SK-N-SH (cell line): ENCODE measurements at regions not wholly inside any gene's neighbourhood (a gene's known extent, or its start where the extent isn't known, plus 50 kb on each side); places are given as distances from the start of the nearest gene placed in this dataset.

Experiments used
- CTCF ChIA-PET: fragments of 300-600, 350-600 bp; formaldehyde crosslinking; extraction: SDS; loops from one replicate; lab custom pipeline; 2021; lab: Yijun Ruan, JAX
- POLR2A ChIA-PET: fragments of 350-600 bp; sonication (Branson Sonifier 250); formaldehyde crosslinking; extraction: SDS; loops from one replicate; lab custom pipeline; 2020; ENCODE audit warnings: antibody characterized with exemption, inconsistent platforms; lab: Yijun Ruan, JAX
- DNase-seq: peaks from one replicate; pipeline ENCODE4 v3.0.0; 2012
- H2AFZ ChIP-seq: fragments of 200-600 bp; sonication (generic); 2 replicates; pipeline ENCODE4 v1.8.1; 2016; ENCODE audit warnings: antibody characterized with exemption, mild to moderate bottlenecking, low read depth
- H3F3A ChIP-seq: fragments of 200-600 bp; sonication (generic); replicated peaks from 2 replicates; pipeline ENCODE3; 2016; ENCODE audit warnings: antibody characterized with exemption, mild to moderate bottlenecking; ENCODE audit not compliant: insufficient read depth
- H3K27ac ChIP-seq, 2 experiments: fragments of 200-500 bp in 1 of 2; fragments of 200-600 bp in 1 of 2; sonication (Bioruptor generic) in 1 of 2; sonication (generic), shearing (Covaris generic) in 1 of 2; 2 replicates each; pipeline versions ENCODE4 v1.5.1 to v1.6.1; 2014 to 2016; ENCODE audit warnings: low read depth in 2 of 2, inconsistent platforms in 1 of 2, low read length in 1 of 2, mild to moderate bottlenecking in 1 of 2, mixed read lengths in 1 of 2
- H3K27me3 ChIP-seq: fragments of 200-600 bp; sonication (generic), shearing (Covaris generic); 2 replicates; pipeline ENCODE4 v1.6.1; 2016; ENCODE audit warnings: mixed run types; ENCODE audit not compliant: insufficient read depth
- H3K36me3 ChIP-seq, 2 experiments: fragments of 200-500 bp in 1 of 2; fragments of 200-600 bp in 1 of 2; sonication (Bioruptor generic) in 1 of 2; sonication (generic) in 1 of 2; replicated peaks in 1 of 2; 2 replicates each; pipeline versions ENCODE3 to v1.5.1; 2014 to 2016; ENCODE audit warnings: low read length in 1 of 2, mild to moderate bottlenecking in 1 of 2; ENCODE audit not compliant: insufficient read depth in 2 of 2, control insufficient read depth in 1 of 2
- H3K4me1 ChIP-seq, 2 experiments: fragments of 200-500 bp in 1 of 2; fragments of 200-600 bp in 1 of 2; sonication (Bioruptor generic) in 1 of 2; sonication (generic), shearing (Covaris generic) in 1 of 2; 2 replicates each; pipeline versions ENCODE4 v1.5.1 to v1.6.1; 2014 to 2016; ENCODE audit warnings: low read depth in 1 of 2, low read length in 1 of 2, mixed run types in 1 of 2; ENCODE audit not compliant: insufficient read depth in 2 of 2, control insufficient read depth in 1 of 2
- H3K4me2 ChIP-seq: fragments of 200-600 bp; sonication (generic), shearing (Covaris generic); 2 replicates; pipeline ENCODE4 v1.6.1; 2017; ENCODE audit warnings: mixed run types
- H3K4me3 ChIP-seq, 2 experiments: fragments of 200-500 bp in 1 of 2; fragments of 200-600 bp in 1 of 2; sonication (Bioruptor generic) in 1 of 2; sonication (generic), shearing (Covaris generic) in 1 of 2; 2 replicates each; pipeline versions ENCODE4 v1.5.1 to v1.8.1; 2014 to 2016; ENCODE audit warnings: low read depth in 2 of 2, inconsistent platforms in 1 of 2, low read length in 1 of 2, mild to moderate bottlenecking in 1 of 2, mixed read lengths in 1 of 2, moderate library complexity in 1 of 2
- H3K79me2 ChIP-seq: fragments of 200-600 bp; sonication (generic); 2 replicates; pipeline ENCODE4 v1.8.1; 2017; ENCODE audit warnings: mild to moderate bottlenecking; ENCODE audit not compliant: insufficient read depth
- H3K9ac ChIP-seq: fragments of 200-600 bp; sonication (generic); 2 replicates; pipeline ENCODE4 v1.6.1; 2017; ENCODE audit warnings: mixed run types
- H3K9me2 ChIP-seq: fragments of 200-600 bp; sonication (generic); 2 replicates; pipeline ENCODE4 v1.6.1; 2017; ENCODE audit warnings: mixed run types
- H3K9me3 ChIP-seq: fragments of 200-600 bp; sonication (generic); 2 replicates; pipeline ENCODE4 v1.6.1; 2017; ENCODE audit warnings: mixed run types, mild to moderate bottlenecking, moderate library complexity
- H4K20me1 ChIP-seq: fragments of 200-600 bp; sonication (generic); 2 replicates; pipeline ENCODE4 v1.6.1; 2017; ENCODE audit warnings: mild to moderate bottlenecking, mixed run types; ENCODE audit not compliant: insufficient read depth
- ELF1 ChIP-seq: IDR thresholded peaks from 2 replicates; pipeline ENCODE4 v1.4.0; 2012
- EZH2phosphoT487 ChIP-seq: fragments of 200-600 bp; sonication (generic); IDR thresholded peaks from 2 replicates; pipeline ENCODE4 v1.6.1; 2017; ENCODE audit warnings: low read depth, mixed run types, mild to moderate bottlenecking, antibody characterized with exemption, moderate library complexity, borderline replicate concordance
- FOSL2 ChIP-seq: IDR thresholded peaks from 2 replicates; pipeline ENCODE4 v1.4.0; 2012; ENCODE audit warnings: low read depth, mild to moderate bottlenecking, moderate library complexity, borderline replicate concordance
- FOXM1 ChIP-seq: IDR thresholded peaks from 2 replicates; pipeline ENCODE4 v1.4.0; 2012; ENCODE audit warnings: low read depth, mild to moderate bottlenecking
- GABPA ChIP-seq: IDR thresholded peaks from 2 replicates; pipeline ENCODE4 v1.4.0; 2012; ENCODE audit warnings: low read depth, mild to moderate bottlenecking
- GATA2 ChIP-seq: sonication (generic); formaldehyde crosslinking; IDR thresholded peaks from 2 replicates; pipeline ENCODE4 v1.5.0; 2020; ENCODE audit warnings: mild to moderate bottlenecking, missing genetic modification reagents
- MEF2A ChIP-seq: IDR thresholded peaks from 2 replicates; pipeline ENCODE4 v1.4.0; 2012; ENCODE audit warnings: low read depth, borderline replicate concordance
- MXI1 ChIP-seq: IDR thresholded peaks from 2 replicates; pipeline ENCODE4 v1.6.1; 2012; ENCODE audit warnings: mild to moderate bottlenecking, low read depth, low read length, improper control_type of control experiment
- NRF1 ChIP-seq: IDR thresholded peaks from 2 replicates; pipeline ENCODE4 v1.6.1; 2012; ENCODE audit warnings: low read depth, mild to moderate bottlenecking, low read length
- PBX3 ChIP-seq: IDR thresholded peaks from 2 replicates; pipeline ENCODE4; 2012
- RAD21 ChIP-seq: IDR thresholded peaks from 2 replicates; pipeline ENCODE4 v1.6.1; 2012; ENCODE audit warnings: mild to moderate bottlenecking, low read length
- RCOR1 ChIP-seq: fragments of 150-350 bp; IDR thresholded peaks from 2 replicates; pipeline ENCODE4 v1.6.1; 2017; ENCODE audit warnings: antibody characterized with exemption, low read length
- REST ChIP-seq: IDR thresholded peaks from 2 replicates; pipeline ENCODE4 v1.6.1; 2012; ENCODE audit warnings: mild to moderate bottlenecking, low read depth, low read length, moderate library complexity
- RXRA ChIP-seq: IDR thresholded peaks from 2 replicates; pipeline ENCODE4 v1.4.0; 2012; ENCODE audit warnings: low read depth, mild to moderate bottlenecking, borderline replicate concordance
- SIN3A ChIP-seq: IDR thresholded peaks from 2 replicates; pipeline ENCODE4 v1.6.1; 2012; ENCODE audit warnings: low read depth, mild to moderate bottlenecking, low read length, moderate library complexity, borderline replicate concordance
- SMC3 ChIP-seq: IDR thresholded peaks from 2 replicates; pipeline ENCODE4 v1.6.1; 2012; ENCODE audit warnings: low read depth, low read length, improper control_type of control experiment
- TEAD4 ChIP-seq: IDR thresholded peaks from 2 replicates; pipeline ENCODE4 v1.4.0; 2012; ENCODE audit warnings: mild to moderate bottlenecking, borderline replicate concordance; ENCODE audit not compliant: insufficient read depth
- USF2 ChIP-seq: fragments of 150-350 bp; IDR thresholded peaks from 2 replicates; pipeline ENCODE4 v1.6.1; 2017; ENCODE audit warnings: antibody characterized with exemption, low read length, low read depth, borderline replicate concordance
- YY1 ChIP-seq: IDR thresholded peaks from 2 replicates; pipeline ENCODE4 v1.4.0; 2012; ENCODE audit warnings: low read depth, mild to moderate bottlenecking
- WGBS: methylation state at CpG from one replicate; pipeline ENCODE4 v1.1.6; 2017; ENCODE audit warnings: low lambda C conversion rate; 5-methylcytosine and 5-hydroxymethylcytosine counted together

GRCh38 chr18:76188097-76188496 lies 306.9 kb downstream of the ZNF516 start:
- ChIA-PET CTCF (interaction anchor here (1.1 kb wide), 1 partner anchor 9 kb away, joined by 3 read pairs; no protein-coding TSS in a partner anchor), POLR2A (no interaction called here)
- Histone ChIP-seq H3K27me3 (no peaks in the 10 kb centered on the region), H3F3A (no peaks in the 10 kb centered on the region), H3K9ac (no peak overlapping the region), H2AFZ (no peak overlapping the region), H3K9me2 (no peaks in the 10 kb centered on the region), H3K9me3 (peaks cover 6% of the 10 kb centered on the region; the same call in 1 of the 2 replicates), H3K4me2 (no peak overlapping the region), H3K36me3 (no peaks in the 10 kb centered on the region), H3K4me3 (no peak overlapping the region), H3K4me1 (no peaks in the 10 kb centered on the region), H4K20me1 (no peaks in the 10 kb centered on the region), H3K79me2 (no peaks in the 10 kb centered on the region), H3K27ac (no peak overlapping the region)
- 7% methylated on average over 1 of the region's 1 CpG for WGBS
- DNase-seq: no peak
- TF ChIP-seq MXI1: no peak
- TF ChIP-seq PBX3: no peak
- TF ChIP-seq RXRA: no peak
- no peak for TF ChIP-seq USF2
- no peak for TF ChIP-seq MEF2A
- no peak for TF ChIP-seq RAD21
- TF ChIP-seq GABPA: no peak
- no peak for TF ChIP-seq REST
- TF ChIP-seq RCOR1: no peak
- TF ChIP-seq NRF1: no peak
- TF ChIP-seq FOSL2: no peak
- TF ChIP-seq SMC3: no peak
- TF ChIP-seq YY1: no peak
- TF ChIP-seq EZH2phosphoT487: no peak
- no peak for TF ChIP-seq GATA2 (CRISPR knock-in tag)
- no peak for TF ChIP-seq SIN3A
- no peak for TF ChIP-seq ELF1
- TF ChIP-seq TEAD4: no peak
- no peak for TF ChIP-seq FOXM1
